A549 (cell line): ENCODE measurements at regions not wholly inside any gene's neighbourhood (a gene's known extent, or its start where the extent isn't known, plus 50 kb on each side); places are given as distances from the start of the nearest gene placed in this dataset.

ENCODE experiments used
- CBX8 ChIP-seq: fragments of 200-600 bp; sonication (generic); IDR thresholded peaks from 2 replicates; pipeline ENCODE4 v1.6.1; 2016
- POLR2A ChIP-seq: IDR thresholded peaks from 2 replicates; pipeline ENCODE4 v1.6.1; 2012; ENCODE audit warnings: mild to moderate bottlenecking, low read length
- ZFP36 ChIP-seq: fragments of 450-650 bp; IDR thresholded peaks from 2 replicates; pipeline ENCODE4 v1.6.1; 2014; ENCODE audit warnings: borderline replicate concordance; ENCODE audit not compliant: partially characterized antibody
- TF ChIP-seq, protein P1 (sequence below): fragments of >200 bp; sonication (Bioruptor Twin); formaldehyde crosslinking; IDR thresholded peaks from 3 replicates; pipeline ENCODE4 v1.5.1; 2016

DNA sequence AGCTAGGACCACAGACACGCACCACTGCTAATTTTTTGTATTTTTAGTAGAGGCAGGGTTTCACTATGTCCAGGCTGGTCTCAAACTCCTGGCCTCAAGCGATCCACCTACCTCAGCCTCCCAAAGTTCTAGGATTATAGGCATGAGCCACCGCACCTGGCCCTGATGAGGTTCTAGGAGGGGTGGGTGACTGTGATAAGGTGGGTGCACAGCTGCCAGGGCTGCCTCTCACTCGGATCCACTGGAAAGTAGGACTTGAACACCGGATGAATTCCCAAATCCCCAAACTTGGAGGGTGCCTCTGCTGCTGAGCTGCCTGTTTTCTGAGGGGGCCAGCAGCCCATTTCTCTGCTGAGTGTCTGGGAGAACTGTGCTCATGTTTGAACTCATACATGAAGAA is 68.2 kb upstream of the PARP1 start:
- TF ChIP-seq, protein P1, sequence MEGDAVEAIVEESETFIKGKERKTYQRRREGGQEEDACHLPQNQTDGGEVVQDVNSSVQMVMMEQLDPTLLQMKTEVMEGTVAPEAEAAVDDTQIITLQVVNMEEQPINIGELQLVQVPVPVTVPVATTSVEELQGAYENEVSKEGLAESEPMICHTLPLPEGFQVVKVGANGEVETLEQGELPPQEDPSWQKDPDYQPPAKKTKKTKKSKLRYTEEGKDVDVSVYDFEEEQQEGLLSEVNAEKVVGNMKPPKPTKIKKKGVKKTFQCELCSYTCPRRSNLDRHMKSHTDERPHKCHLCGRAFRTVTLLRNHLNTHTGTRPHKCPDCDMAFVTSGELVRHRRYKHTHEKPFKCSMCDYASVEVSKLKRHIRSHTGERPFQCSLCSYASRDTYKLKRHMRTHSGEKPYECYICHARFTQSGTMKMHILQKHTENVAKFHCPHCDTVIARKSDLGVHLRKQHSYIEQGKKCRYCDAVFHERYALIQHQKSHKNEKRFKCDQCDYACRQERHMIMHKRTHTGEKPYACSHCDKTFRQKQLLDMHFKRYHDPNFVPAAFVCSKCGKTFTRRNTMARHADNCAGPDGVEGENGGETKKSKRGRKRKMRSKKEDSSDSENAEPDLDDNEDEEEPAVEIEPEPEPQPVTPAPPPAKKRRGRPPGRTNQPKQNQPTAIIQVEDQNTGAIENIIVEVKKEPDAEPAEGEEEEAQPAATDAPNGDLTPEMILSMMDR = no peak
- TF ChIP-seq ZFP36 (no peak), CBX8 (no peak), POLR2A (no peak)
